GM13977 (cell line): ENCODE measurements at regions not wholly inside any gene's neighbourhood (a gene's known extent, or its start where the extent isn't known, plus 50 kb on each side); places are given as distances from the start of the nearest gene placed in this dataset.
A peak's percentile ranks its signal among the peaks of the same experiment; 100 is the strongest.

Experiments used
- DNase-seq: peaks from one replicate; pipeline ENCODE4 v3.0.0; 2012; ENCODE audit warnings: low spot score
- CTCF ChIP-seq: IDR thresholded peaks from 2 replicates; pipeline ENCODE4 v1.5.1; 2012; ENCODE audit warnings: mild to moderate bottlenecking, control low read depth; ENCODE audit not compliant: insufficient read depth; ENCODE audit errors: extremely low read depth, missing control alignments
- in situ Hi-C: fragments of 300-500 bp; cut with MboI; formaldehyde crosslinking; loops from one replicate; pipeline ENCODE4 v1.12.0; 2022; ENCODE audit warnings: low sequenced_read_pairs, low pct_unique_long_range_greater_than_20kb, mixed read lengths, inconsistent platforms; ENCODE audit not compliant: unreplicated experiment

GRCh38 chr20:23242104-23242503 lies 108.5 kb upstream of the NXT1 start:
- in situ Hi-C loops: no loop called here

GRCh38 chr20:23241416-23241815 lies 109.2 kb upstream of the NXT1 start:
- in situ Hi-C loops: no loop called here
- DNase-seq: no peak
- no peak for TF ChIP-seq CTCF

More at GRCh38 chr20:23242104-23242503, 108.5 kb upstream of the NXT1 start:
- no peak for DNase-seq
- no peak for TF ChIP-seq CTCF

GRCh38 chr20:23240519-23240918 lies 110.1 kb upstream of the NXT1 start:
- TF ChIP-seq CTCF: no peak
- in situ Hi-C loops: no loop called here
- no peak for DNase-seq

- TF ChIP-seq CTCF: no peak
- in situ Hi-C loops: no loop called here
- no peak for DNase-seq
These were observed 113.4 kb upstream of the NXT1 start for GRCh38 chr20:23237201-23237600.

- in situ Hi-C loops: no loop called here
These were observed 115.2 kb upstream of the NXT1 start for GRCh38 chr20:23235173-23236027.

More at GRCh38 chr20:23235173-23236027, 115.2 kb upstream of the NXT1 start:
- peak; percentile 75 for TF ChIP-seq CTCF
- DNase-seq: peak; percentile 54
